ENCODE measurements at regions not wholly inside any gene's neighbourhood (a gene's known extent, or its start where the extent isn't known, plus 50 kb on each side); places are given as distances from the start of the nearest gene placed in this dataset.

DNA sequence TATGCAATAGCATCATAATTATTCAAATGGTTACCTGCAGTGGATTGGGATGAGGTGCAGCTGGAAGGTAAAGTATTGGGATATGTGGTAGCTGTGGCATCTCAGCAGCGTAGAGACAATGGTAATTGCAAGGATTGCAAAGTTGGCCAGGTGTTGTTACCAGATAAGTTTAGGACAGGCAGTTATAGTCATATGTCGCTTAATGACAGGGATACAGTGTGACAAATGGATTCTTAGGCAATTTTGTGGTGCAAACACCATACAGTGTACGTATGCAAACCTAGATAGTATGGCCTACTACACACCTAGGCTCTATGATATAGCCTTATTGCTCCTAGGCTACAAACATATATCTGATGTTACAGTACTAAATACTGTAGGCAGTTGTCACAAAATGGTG is 163.5 kb upstream of the LYZL2 start:
- DNase-seq (ENCODE audit: low spot score) = no peak

DNA sequence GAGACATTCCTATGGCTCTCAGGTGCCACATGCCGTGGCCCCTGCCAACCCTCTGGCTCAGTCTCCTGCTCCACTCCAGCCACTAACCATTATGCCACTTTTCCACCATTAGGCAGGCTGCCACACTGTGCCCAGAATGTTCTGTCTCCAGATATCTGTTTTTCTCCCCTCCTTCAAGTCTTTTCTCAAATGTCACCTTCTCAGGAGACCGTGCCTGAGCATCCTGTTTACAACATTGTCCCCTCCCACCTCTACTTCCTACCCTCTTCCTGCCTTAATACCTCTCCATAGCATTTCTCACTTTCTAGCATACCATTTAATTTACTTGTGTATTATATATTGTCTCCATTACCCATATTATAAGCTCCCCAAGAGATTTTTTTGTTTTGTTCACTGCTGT is 162.5 kb upstream of the LYZL2 start:
- DNase-seq (ENCODE audit: low spot score) = no peak

DNA sequence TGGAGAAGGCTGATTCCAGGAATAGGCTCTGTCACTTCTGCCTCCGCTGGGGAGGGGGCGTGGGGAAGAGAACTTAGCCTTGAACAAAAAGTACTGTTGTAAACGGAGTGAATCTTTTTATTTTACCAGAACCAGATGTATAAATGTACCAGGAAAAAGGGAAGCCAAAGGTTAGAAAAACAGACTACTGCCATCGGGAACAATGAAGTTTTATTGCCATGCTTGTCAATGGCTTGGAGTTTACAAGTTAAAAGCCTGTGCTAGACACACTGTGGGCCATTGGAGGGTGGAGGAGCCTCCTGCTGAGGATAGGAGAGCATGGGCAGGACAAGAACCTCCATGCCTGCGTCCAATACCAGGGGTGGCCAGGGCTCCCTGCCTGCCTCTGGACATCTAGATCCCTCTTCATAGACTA is 161.7 kb upstream of the LYZL2 start:
- DNase-seq (ENCODE audit: low spot score) = no peak

DNA sequence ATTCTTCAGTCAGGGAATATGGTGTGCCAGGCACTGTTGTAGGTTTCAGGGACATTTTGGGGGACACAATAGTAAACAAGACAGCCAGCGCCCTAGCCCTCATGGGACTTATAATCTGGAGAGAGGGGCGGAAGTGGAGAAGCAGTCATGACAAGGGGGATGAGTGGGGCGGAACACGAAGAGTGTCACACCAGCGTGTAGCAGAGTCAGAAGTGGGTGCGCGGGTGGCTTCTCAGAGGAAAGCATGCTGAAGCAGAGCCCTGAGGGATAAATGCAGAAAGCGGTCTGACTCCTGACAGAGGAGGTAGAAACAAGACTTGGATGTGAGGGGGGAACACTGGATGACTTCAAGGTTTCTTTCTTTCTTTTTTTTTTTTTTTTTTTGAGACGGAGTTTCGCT is 160.3 kb upstream of the LYZL2 start:
- no peak for DNase-seq (ENCODE audit: low spot score)

DNA sequence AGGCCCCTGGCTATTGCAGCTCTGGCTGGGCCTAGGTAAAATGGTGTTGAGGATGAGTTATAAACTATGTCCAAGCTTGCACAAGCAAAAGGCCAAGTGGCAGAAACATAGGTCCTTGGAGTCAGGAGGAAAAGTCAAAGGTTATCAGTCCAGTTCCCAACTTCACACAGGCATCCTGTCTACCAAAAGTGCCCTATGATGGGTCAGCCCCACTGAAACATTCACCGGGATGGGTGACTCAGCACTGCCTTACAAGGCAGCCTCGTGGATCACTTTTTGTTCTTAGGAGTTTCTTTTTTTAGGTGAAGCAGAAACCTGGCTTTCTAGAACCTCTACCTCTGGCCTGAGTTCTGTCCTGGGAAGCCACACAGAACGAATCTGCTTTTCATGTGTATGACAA is 158.8 kb upstream of the LYZL2 start:
- peak; percentile 29 for DNase-seq (ENCODE audit: low spot score)

DNA sequence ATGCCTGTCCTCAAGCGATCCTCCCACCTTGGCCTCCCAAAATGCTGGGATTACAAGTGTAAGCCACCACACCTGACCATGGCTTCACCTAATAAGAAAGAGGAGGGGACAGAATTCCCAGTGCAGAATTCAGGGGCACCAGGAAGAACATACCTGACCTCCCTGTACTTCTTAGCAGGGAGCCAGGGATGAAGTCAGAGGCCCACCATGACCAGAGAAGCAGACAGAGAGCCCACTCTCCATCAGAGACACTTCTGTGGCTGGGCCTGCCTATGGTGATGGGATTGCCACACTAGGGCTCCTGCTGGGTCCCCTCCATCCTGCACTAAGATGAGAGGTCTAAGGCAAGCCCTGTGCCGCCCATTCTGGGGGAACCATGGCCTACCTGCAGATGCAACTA is 157.4 kb upstream of the LYZL2 start:
- no peak for DNase-seq (ENCODE audit: low spot score)

DNA sequence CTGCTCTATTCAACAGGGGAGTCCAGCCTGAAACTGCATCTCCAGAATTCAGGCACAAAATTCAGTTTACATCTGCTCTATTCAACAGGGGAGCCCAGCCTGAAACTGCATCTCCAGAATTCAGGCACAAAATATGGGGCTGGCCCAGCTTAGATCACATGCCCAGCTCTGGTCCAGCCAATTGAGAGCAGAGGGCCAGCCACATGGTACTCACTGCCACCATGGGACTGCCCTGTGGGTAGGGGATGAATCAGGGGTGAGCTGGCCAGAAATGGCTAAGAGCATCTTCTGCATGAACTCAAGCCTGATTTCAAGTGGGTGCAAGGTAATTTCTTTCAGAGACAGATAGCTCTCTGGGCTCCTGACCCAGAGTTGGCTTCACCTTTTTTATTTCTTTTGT is 156.6 kb upstream of the LYZL2 start:
- peak; percentile 75 for DNase-seq (ENCODE audit: low spot score)

DNA sequence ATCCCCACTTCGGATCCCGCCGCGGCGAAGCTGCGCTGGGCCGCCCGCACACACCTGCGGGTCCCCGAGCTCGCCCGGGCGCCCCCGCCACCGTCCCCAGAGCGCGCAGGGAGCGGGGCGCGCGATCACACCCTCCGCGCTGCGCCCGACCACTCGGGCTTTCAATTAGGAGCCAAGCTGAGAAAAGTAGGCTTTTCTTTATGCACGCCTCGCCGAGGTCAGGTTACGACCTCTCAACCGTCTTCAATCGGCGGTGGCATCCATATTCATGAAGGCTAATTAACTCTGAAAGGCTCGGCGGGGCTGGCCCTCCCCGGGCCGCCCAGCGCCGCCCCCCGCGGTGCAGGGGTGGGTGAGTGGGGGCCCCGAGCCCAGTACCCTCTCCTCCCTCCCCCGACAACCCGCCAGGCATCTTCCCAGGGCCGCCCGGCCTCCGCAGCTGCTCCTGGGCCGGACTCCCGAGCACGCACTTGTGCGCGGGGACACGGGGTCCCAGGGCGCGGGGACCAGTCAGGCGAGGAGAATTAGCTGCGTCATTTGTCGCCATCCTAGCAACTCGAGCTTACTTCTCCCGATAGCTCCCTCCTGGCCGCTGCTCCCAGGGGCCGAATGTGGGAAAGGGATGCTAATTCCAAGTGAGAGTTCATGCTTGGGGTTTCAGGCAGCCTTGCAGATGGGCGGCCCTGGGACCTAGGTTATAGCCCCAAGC is 155.5 kb upstream of the LYZL2 start:
- peak; percentile 68 for DNase-seq (ENCODE audit: low spot score)

DNA sequence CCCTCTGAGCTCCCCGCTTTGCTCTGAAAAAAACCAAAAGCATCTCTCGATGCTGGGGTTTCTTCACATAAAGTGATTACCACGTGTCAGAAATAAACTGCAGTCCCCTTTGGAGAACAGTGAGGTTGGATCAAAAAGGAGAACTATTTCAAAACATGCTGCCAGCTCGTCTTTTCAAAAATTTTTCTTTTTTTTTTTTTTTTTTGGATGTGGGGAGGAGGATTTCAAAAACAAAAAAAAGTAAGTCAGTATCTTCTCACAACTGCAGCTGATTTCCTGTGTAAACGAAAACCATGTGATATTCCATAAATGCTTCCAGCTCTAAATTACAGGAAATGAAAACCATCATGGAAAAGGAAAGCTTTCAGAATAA is 155.0 kb upstream of the LYZL2 start:
- DNase-seq (ENCODE audit: low spot score) = no peak

DNA sequence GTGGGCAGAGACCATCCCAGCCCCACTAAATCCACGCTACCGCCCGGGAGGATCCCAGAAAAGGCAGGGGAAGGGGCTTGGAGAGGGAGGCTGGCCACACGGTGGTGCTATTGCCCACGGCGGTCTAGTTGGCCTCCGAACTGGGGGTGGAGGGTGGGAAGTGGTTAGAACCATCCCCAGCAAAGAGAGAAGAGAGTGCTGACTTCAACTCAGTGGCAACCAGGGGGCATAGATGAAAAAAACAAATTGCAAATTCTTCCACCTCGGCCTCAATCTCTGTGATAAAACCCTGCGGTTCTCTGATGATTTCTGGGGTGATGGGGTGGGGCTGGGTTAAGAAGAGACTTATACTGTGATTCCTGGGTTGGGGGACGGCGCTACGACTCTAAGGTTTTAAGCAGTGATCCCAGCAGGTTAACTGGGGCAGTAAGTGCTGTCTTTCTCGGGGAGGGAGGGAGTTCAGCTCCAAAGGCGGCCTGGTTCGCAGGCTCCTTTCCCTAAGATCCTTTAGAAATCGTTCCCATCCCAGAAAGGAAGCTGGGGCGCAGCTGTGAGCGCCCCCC is 154.5 kb upstream of the LYZL2 start:
- DNase-seq (ENCODE audit: low spot score) = peak; percentile 78

DNA sequence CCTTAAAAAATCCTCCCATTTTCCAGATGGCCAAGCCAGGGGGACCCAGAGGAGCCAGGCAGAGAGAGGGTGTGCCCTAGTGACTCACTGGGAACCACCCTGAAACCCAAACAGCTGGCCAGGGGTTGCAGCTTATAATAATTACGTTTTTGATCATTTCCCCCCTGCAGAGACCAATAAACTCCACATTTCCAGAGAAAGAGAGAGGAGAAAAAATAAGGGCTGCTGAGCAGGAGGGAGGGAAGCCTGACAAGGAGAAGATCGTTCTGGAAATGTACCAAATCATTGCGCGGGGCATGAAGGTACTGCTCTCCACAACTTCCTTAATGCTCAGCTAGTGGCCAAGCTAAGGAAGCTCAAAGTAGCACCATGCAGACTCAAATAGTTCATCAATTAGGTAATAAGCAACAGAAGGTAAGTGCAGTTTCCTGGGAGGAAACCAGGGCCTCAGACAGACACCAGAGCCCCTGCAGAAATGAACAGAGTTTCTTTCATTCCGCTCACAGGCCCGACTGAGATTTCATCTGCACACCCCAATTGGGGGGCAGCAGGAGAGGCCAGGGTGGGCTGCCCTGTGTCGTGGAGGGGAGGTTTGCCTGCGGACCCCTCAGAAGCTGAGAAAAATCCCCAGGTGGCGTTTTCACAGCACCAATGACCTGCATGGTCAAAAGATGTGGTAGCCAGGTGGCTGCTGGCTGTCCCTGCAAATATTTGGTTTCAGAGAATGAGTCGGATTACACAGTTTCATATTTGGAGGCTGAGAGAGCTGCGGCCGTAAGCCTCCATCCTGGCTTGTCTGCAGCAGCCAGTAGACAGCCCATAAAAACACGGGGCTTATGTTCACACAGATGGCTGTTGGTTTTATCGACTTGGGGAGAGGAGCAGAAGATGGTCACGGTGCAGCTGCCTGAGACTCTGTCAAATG is 153.2 kb upstream of the LYZL2 start:
- DNase-seq (ENCODE audit: low spot score) = peak; percentile 86

DNA sequence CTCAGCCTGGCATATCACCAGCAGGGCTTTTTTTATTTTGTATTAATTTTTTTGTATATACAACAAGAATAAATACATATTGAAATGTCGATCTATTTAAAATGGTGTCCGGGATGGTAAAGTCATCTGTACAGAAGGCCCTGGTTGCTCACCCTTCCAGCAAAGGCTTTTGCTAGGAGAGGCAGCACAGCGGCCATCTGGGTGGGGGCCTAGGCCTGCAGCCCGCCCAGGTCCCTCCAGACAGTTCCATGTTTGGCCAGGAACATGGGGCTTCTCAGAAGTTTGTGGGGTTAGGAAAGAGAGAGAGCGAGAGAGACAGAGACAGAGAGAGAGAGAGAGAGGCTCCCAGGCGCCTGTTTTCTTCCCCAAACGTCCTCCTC is 152.6 kb upstream of the LYZL2 start:
- DNase-seq (ENCODE audit: low spot score) = no peak

DNA sequence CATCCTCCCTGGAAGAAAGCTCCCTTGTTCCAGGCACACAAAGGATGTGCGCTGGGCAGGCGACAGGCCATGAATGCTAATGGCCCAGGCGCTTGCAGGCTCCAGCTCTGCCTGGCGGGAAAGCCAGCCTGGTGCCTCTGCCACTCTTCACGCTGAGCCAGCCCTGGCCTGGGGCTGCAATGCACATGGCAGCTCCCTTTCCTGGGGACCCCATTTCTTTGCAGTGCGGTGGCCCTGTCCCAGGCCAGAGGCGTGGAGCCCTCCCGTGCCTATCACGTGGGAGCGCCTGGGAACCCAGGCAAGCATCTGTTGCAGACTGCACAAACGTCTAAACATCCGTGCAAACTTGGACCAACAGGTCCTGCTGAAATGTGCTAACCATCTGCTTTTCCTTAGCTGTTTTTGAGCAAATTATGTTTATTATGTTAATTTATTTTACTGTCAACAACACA is 152.1 kb upstream of the LYZL2 start:
- DNase-seq (ENCODE audit: low spot score) = no peak

DNA sequence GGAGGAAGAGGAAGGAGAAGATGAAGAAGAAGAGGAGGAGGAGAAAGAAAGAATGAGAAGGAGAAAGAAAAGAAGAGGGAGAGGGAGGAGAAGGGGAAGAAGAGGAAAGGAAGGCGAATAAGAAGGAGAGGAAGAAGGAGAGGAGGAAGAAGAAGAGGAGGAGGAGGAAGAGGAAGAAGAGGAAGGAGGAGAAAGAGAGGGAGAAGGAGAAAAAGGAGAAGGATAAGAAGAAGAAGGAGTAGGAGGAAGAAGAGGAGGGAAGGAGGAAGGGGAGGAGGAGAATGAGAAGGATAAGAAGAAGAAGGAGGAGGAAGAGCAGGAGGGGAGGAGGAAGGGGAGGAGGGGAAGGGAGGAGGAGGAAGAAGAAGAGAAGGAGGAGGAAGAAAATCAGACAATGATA is 149.2 kb upstream of the LYZL2 start:
- DNase-seq (ENCODE audit: low spot score) = no peak

DNA sequence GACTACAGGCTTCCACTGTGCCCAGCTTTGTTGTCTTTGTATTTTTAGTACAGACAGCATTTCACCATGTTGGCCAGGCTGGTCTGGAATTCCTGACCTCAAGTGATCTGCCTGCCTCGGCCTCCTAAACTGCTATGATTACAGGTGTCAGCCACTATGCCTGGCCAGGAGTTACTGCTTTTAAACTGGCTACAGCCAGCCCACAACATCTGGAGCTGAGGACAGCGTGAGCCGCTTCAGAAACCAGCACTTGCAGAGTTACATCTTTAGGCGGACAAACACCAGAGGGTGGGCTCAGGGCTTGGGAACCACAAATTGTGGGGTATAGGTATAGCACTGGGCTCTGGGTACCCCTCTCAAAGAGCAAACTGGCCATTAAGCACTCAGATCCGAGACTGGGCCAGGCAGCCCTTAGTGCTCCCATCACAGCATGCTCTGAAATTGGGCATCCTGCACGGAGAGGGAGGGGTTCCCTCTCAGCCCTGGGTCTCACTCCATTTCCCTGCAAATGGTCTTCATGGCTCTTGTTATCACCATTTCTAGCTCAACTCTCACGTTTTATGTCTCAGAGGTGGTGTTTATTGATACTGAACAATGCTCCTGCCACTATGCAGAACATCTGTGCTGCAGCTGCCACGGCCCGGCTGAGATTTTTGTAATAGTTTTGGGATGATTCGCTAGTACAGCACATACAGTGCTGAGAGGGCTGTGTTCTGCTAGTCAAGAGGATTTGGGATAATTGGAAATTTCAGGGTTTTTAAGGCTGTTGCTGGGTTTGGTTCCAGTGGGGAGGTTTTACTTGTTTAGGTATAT is 146.4 kb upstream of the LYZL2 start:
- no peak for DNase-seq (ENCODE audit: low spot score)

DNA sequence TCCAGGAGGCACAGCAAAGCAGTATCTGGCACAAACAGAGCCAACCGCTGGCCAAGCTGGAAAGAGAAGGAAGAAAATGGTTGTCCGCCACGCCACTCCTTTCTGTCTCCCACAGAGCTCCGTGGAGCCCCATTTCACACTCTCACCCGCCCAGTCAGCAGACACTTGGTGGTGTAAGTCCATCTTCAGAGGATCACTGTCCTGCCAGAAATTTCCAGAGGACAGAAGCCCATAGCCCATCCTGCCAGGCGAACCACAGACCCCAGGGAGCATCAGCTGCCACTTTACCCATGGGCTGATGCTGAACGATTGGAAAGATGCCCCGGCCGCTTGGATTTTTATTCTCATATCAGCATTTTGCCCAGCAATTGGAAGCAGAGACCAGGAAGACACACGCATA is 144.7 kb upstream of the LYZL2 start:
- no peak for DNase-seq (ENCODE audit: low spot score)

DNA sequence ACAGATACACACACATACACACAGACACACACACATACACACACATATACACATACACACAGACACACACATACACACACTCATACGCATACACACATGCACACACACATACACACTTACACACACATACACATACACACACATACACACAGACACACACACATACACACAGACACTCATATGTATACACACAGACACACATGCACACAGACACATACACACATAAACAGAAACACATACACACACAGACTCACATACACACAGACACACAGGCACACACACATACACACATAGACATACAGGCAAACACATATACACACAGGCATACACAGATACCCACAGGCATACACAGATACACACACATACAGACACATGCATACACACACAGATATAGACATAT is 143.9 kb upstream of the LYZL2 start:
- no peak for DNase-seq (ENCODE audit: low spot score)

DNA sequence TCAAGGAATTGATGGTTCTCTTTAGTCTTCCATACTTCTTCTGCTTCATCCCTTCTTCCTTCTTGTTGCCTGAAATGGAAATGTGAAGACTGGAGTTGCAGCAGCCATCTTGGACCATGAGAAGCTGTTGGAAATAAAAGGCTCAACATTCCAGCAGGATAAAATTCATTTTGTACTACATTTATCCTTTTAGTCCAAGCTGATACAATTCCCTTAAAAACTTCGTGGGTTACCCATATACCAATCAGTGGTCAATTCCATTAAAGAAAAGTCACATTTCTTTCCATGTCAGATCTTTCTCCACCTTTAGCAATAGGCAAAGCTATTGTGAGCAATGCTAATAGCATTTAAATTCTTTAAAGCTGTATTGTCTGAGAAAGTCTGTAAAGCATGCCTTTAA is 141.3 kb upstream of the LYZL2 start:
- DNase-seq (ENCODE audit: low spot score) = no peak

DNA sequence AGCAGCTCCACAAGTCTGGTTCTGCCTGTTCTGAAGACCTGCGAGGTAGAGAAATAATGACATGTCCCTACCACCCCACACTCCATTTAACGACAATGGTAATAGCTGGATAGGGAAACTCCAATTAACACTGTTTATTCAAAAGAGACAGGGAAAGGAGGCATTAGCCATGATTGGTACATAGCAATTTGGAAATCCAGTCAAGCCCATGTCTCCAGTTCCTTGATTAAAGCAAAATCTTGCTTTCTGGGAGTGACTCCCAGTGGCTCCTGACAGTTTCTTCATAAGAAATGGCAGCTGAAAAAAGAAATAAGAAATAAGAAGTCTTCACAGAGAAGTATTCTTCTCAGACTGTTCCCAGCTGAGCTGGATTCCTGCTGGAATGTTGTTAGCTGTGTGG is 140.7 kb upstream of the LYZL2 start:
- DNase-seq (ENCODE audit: low spot score) = no peak

DNA sequence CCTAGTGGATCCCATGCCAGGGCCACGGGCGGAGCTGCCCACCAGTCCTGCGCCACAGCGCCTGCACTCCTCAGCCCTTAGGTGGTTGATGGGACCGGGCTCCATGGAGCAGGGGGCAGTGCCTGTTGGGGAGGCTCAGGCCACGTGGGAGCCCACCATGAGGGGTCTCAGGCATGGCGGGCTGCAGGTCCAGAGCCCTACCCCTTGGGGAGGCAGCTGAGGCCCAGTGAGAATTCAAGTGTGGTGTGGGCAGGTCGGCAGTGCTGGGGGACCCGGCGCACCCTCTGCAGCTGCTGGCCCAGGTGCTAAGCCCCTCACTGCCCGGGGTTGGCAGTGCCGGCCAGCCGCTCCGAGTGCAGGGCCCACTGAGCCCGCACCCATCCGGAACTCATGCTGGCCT is 139.8 kb upstream of the LYZL2 start:
- DNase-seq (ENCODE audit: low spot score) = no peak

DNA sequence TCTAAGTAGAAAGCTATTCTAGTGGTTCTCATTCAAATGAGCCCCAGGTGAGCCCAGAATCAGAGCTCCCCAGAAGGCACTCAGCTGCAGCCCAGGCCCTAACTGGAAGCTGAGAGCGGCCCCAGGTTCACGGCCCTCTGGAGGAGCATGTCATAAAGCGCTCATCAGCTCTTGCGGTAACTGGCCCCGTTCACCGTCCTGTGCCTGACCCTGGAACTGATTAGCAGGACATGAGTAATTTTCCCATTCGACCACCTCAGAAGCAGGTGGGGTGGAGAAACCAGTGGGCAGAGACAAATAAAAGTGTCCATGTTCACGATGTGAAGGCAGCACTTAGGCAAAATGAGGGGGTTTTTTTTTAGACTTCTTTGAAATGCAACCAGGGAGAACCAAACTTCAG is 136.1 kb upstream of the LYZL2 start:
- DNase-seq (ENCODE audit: low spot score) = peak; percentile 54

DNA sequence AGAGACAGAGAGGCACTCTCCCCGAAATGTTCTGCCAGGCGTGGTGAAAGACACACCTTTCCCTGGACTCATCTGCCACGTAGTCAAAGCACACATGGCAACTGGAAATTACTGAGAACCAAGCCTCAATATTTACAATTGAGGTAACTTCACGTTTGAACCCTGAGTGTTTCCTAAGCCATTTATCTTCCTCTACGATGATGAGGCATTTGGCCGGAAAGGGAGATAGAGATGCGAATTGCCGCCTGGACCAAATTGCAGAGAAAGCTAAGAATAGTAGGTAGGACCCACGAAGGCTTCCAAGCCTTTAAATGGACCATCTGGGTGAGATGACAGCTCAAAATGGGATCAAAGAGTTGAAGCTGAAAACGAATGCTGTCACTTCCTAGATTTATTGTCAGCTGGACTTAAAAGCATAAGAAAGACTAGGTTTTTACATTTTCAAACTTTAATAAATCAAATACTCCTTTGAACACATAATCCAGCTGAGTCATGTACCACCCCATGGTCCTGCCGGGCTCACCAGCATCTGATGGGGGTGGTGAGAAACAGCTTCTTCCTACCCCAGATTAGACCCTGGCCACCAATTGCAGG is 135.6 kb upstream of the LYZL2 start:
- no peak for DNase-seq (ENCODE audit: low spot score)
